DOHH2 (cell line): ENCODE measurements at regions not wholly inside any gene's neighbourhood (a gene's known extent, or its start where the extent isn't known, plus 50 kb on each side); places are given as distances from the start of the nearest gene placed in this dataset.
A peak's percentile ranks its signal among the peaks of the same experiment; 100 is the strongest.

Source experiments
- H3F3A ChIP-seq: fragments of 200-600 bp; sonication (generic), shearing (Covaris generic); 2 replicates; pipeline ENCODE4 v1.6.0; 2016; ENCODE audit warnings: antibody characterized with exemption, mild to moderate bottlenecking; ENCODE audit not compliant: control insufficient read depth, insufficient read depth
- H3K27ac ChIP-seq: fragments of 200-600 bp; sonication (generic); 2 replicates; pipeline ENCODE4 v1.5.1; 2014; ENCODE audit warnings: low read depth, mild to moderate bottlenecking, low read length, moderate library complexity
- H3K27me3 ChIP-seq: fragments of 200-600 bp; sonication (generic); 2 replicates; pipeline ENCODE4 v1.6.1; 2014; ENCODE audit warnings: mild to moderate bottlenecking, low read length, mixed read lengths; ENCODE audit not compliant: control insufficient read depth
- H3K36me3 ChIP-seq: fragments of 200-600 bp; sonication (generic); 2 replicates; pipeline ENCODE4 v1.6.1; 2014; ENCODE audit warnings: mild to moderate bottlenecking, low read length, moderate library complexity, mixed read lengths; ENCODE audit not compliant: control insufficient read depth
- H3K4me1 ChIP-seq: fragments of 200-600 bp; sonication (generic); 2 replicates; pipeline ENCODE4 v1.6.1; 2014; ENCODE audit warnings: mild to moderate bottlenecking, low read length, mixed read lengths; ENCODE audit not compliant: control insufficient read depth
- H3K4me2 ChIP-seq: fragments of 200-600 bp; sonication (generic); 2 replicates; pipeline ENCODE4 v1.6.0; 2014; ENCODE audit warnings: mild to moderate bottlenecking, low read length, moderate library complexity
- H3K4me3 ChIP-seq: fragments of 200-600 bp; sonication (generic); 2 replicates; pipeline ENCODE4 v1.5.1; 2014; ENCODE audit warnings: mild to moderate bottlenecking, low read length, mixed read lengths
- H3K79me2 ChIP-seq: fragments of 200-600 bp; sonication (generic); 2 replicates; pipeline ENCODE4 v1.6.1; 2014; ENCODE audit warnings: mild to moderate bottlenecking, low read length, mixed read lengths; ENCODE audit not compliant: control insufficient read depth
- H3K9me2 ChIP-seq: fragments of 200-600 bp; sonication (generic); replicated peaks from 2 replicates; pipeline ENCODE4 v1.6.1; 2014; ENCODE audit warnings: mild to moderate bottlenecking, low read length, mixed read lengths; ENCODE audit not compliant: control insufficient read depth
- H3K9me3 ChIP-seq: fragments of 200-600 bp; sonication (generic); 2 replicates; pipeline ENCODE4 v1.6.1; 2014; ENCODE audit warnings: antibody characterized with exemption, low read length, mixed read lengths; ENCODE audit not compliant: control insufficient read depth, insufficient read depth
- H4K20me1 ChIP-seq: fragments of 200-600 bp; sonication (generic); 2 replicates; pipeline ENCODE4 v1.6.0; 2014; ENCODE audit warnings: low read depth, mild to moderate bottlenecking, antibody characterized with exemption, low read length, moderate library complexity; ENCODE audit not compliant: control insufficient read depth, insufficient read depth
- EZH2phosphoT487 ChIP-seq: fragments of 200-600 bp; sonication (generic); IDR thresholded peaks from 2 replicates; pipeline ENCODE4 v1.6.1; 2017; ENCODE audit warnings: borderline replicate concordance, mild to moderate bottlenecking, antibody characterized with exemption, low read length, moderate library complexity, mixed read lengths
- TF ChIP-seq, protein P1 (sequence below): fragments of 200-600 bp; sonication (generic); IDR thresholded peaks from one replicate; pipeline ENCODE4 v1.5.1; 2014; ENCODE audit warnings: antibody characterized with exemption, mild to moderate bottlenecking, low read depth, low read length; ENCODE audit not compliant: poor library complexity, severe bottlenecking

DNA sequence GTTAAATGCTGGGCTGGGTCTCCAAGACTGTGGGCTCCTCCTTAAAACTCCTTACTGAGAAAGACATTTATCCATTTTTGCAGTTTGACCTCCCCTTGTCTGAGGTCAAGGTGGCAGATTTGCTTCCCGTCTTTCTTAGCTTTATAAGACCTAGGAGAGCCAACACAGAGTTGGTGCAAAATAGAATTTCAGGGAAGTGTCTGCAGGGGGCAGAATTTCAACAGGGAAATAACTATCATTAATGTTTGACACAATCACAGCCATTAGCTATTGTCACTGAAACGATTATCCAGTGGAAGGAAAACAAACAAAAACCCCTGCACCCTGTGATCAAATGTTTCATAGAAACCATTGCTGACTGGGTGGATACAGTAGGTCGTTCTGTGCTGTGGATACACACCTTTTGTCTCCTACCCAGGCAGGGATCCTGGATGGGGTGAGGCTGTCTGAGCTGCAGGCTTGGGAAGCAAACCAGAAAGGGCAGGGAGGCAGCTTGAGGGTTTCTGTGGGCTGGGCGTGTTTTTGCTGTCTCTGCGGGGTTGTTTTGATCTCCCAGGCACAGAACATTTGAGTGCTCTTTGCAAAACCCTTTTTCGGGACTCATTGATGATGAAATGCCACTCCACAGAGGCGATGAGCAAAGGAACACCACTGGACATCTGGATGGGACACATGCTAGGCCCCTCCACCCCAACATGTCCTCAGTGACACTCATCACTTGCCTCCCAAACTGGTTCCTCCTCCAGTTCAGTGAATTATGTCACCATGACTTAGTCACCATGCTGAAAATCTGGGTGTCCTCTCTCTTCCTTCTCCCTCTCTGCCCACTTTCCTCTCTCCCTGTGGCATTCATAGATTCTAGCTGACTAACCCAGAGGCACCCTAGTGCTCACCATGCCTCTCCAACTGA lies 94.2 kb upstream of the SERBP1 start:
- H3F3A ChIP-seq, result no peaks in the 10 kb centered on the region
- H3K9me2 ChIP-seq, result no peaks in the 10 kb centered on the region
- TF ChIP-seq, protein P1, sequence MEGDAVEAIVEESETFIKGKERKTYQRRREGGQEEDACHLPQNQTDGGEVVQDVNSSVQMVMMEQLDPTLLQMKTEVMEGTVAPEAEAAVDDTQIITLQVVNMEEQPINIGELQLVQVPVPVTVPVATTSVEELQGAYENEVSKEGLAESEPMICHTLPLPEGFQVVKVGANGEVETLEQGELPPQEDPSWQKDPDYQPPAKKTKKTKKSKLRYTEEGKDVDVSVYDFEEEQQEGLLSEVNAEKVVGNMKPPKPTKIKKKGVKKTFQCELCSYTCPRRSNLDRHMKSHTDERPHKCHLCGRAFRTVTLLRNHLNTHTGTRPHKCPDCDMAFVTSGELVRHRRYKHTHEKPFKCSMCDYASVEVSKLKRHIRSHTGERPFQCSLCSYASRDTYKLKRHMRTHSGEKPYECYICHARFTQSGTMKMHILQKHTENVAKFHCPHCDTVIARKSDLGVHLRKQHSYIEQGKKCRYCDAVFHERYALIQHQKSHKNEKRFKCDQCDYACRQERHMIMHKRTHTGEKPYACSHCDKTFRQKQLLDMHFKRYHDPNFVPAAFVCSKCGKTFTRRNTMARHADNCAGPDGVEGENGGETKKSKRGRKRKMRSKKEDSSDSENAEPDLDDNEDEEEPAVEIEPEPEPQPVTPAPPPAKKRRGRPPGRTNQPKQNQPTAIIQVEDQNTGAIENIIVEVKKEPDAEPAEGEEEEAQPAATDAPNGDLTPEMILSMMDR, result peak; percentile 54
- TF ChIP-seq EZH2phosphoT487, result no peak
- H3K27ac ChIP-seq, result no peak overlapping the region
- no peaks in the 10 kb centered on the region for H3K79me2 ChIP-seq
- H3K4me1 ChIP-seq, result no peaks in the 10 kb centered on the region
- no peaks in the 10 kb centered on the region for H4K20me1 ChIP-seq
- no peaks in the 10 kb centered on the region for H3K36me3 ChIP-seq
- H3K27me3 ChIP-seq, result no peaks in the 10 kb centered on the region
- no peak overlapping the region for H3K4me2 ChIP-seq
- no peaks in the 10 kb centered on the region for H3K9me3 ChIP-seq
- H3K4me3 ChIP-seq, result no peak overlapping the region

DNA sequence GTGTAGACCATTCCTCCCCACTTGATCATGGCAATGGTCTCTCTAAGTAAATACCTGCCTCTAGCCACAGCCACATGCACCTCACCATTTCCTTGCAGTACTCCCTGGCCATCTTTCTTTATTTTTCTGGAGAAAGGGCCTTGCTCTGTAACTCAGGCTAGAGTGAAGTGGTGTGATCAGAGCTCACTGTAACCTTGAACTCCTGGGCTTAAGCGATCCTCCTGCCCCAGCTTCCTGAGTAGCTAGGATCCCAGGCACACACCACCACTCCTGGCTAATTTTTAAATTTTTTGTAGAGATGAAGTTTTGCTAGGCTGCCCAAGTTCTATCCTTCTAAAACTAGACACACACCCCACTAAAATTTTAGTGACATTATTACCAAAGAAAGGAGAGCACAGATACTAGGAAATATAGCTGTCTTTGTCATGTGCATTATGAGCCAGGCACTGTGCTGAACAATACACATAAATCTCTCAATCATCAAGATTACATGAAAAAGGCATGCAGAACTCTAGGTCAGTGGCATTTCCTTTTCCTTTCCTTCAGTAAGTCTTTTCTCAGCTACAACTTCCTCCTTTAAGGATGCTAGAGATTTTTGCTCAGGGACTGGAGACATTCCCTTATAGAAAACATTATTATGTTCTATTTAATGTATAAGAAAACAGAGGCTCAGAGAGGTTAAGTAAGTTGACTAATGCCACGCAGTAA lies 95.0 kb upstream of the SERBP1 start:
- H3K4me2 ChIP-seq, result no peak overlapping the region
- no peaks in the 10 kb centered on the region for H3K36me3 ChIP-seq
- H3K9me3 ChIP-seq, result no peaks in the 10 kb centered on the region
- no peaks in the 10 kb centered on the region for H3K4me1 ChIP-seq
- H3K27ac ChIP-seq, result no peak overlapping the region
- H3K4me3 ChIP-seq, result no peak overlapping the region
- H3K9me2 ChIP-seq, result no peaks in the 10 kb centered on the region
- TF ChIP-seq, protein P1, result no peak
- no peak for TF ChIP-seq EZH2phosphoT487
- no peaks in the 10 kb centered on the region for H3K79me2 ChIP-seq
- no peaks in the 10 kb centered on the region for H3F3A ChIP-seq
- H4K20me1 ChIP-seq, result no peaks in the 10 kb centered on the region
- no peaks in the 10 kb centered on the region for H3K27me3 ChIP-seq

DNA sequence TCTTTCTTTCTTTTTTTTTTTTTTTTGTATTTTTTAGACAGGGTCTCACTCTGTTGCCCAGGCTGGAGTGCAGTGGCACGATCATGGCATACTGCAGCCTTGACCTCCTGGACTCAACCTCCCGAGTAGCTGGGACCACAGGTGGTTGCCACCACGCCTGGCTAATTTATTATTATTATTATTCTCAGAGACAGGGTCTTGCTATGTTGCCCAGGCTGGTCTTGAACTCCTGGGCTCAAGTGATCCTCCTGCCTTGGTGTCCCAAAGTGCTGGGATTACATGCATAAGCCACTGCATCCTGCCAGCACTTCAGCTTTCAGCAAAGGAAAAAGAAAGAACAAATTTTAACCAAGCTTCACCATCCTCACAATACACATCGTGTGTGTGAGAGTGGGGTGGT lies 97.9 kb upstream of the SERBP1 start:
- TF ChIP-seq, protein P1, result no peak
- no peak for TF ChIP-seq EZH2phosphoT487
- Histone ChIP-seq H3K4me3 (no peak overlapping the region), H3K9me3 (no peaks in the 10 kb centered on the region), H3K27me3 (no peaks in the 10 kb centered on the region), H3K36me3 (no peaks in the 10 kb centered on the region), H3K4me1 (no peaks in the 10 kb centered on the region), H3K4me2 (no peak overlapping the region), H3F3A (no peaks in the 10 kb centered on the region), H4K20me1 (no peaks in the 10 kb centered on the region), H3K27ac (no peak overlapping the region), H3K79me2 (no peaks in the 10 kb centered on the region), H3K9me2 (no peaks in the 10 kb centered on the region)
